GM12864 (cell line): ENCODE measurements at regions not wholly inside any gene's neighbourhood (a gene's known extent, or its start where the extent isn't known, plus 50 kb on each side); places are given as distances from the start of the nearest gene placed in this dataset.

Experiments
- DNase-seq: peaks from one replicate; pipeline ENCODE4 v3.0.0-alpha.2; 2011; ENCODE audit warnings: low read depth
- H3K4me3 ChIP-seq: 2 replicates; pipeline ENCODE4 v1.5.1; 2011; ENCODE audit warnings: mild to moderate bottlenecking, low read depth, low read length, control low read depth
- TF ChIP-seq, protein P1 (sequence below): IDR thresholded peaks from 2 replicates; pipeline ENCODE4 v1.5.1; 2011; ENCODE audit warnings: low read depth, mild to moderate bottlenecking, moderate library complexity, low read length, control low read depth, inconsistent platforms; ENCODE audit errors: missing control alignments

DNA sequence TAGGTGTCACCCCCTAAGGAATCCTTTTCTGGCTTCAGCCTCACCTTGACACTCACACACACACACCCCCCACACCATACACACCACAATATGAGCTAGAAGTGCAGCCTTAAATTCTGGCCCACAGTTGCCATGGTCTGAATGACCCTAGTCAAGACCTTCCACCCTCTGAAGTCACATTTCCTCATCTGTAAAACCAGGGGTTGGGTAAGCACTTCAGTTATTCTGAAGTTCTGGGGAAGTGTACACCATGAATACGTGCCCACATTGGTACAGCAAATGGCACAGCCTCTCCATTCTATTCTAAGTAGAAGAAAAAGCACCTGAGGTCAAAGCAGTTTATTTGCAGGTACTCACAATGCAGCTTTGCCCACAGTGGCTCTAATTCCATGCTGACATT lies 372.8 kb upstream of the KLF4 start:
- TF ChIP-seq, protein P1, sequence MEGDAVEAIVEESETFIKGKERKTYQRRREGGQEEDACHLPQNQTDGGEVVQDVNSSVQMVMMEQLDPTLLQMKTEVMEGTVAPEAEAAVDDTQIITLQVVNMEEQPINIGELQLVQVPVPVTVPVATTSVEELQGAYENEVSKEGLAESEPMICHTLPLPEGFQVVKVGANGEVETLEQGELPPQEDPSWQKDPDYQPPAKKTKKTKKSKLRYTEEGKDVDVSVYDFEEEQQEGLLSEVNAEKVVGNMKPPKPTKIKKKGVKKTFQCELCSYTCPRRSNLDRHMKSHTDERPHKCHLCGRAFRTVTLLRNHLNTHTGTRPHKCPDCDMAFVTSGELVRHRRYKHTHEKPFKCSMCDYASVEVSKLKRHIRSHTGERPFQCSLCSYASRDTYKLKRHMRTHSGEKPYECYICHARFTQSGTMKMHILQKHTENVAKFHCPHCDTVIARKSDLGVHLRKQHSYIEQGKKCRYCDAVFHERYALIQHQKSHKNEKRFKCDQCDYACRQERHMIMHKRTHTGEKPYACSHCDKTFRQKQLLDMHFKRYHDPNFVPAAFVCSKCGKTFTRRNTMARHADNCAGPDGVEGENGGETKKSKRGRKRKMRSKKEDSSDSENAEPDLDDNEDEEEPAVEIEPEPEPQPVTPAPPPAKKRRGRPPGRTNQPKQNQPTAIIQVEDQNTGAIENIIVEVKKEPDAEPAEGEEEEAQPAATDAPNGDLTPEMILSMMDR, result no peak
- no peak overlapping the region for H3K4me3 ChIP-seq
- DNase-seq, result no peak

DNA sequence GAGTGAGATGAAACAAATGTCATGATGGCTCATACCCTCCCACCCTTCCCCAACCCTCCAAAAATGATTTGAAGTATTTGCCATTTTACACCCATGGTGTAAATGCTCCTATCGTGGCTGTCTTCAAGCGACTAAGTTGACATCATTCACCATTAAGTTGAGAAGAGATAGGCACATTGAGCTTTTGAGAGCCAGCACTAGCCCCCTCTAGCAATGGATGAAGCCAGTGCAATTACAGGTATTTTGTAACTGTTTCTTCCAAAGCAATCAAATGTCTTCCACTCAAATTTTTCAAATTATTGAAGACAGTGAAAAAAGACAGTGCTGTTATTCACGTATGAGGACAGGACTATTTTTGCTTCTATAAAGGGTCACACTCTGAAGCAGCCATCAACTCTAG lies 371.5 kb upstream of the KLF4 start:
- DNase-seq, result no peak
- H3K4me3 ChIP-seq, result no peak overlapping the region
- TF ChIP-seq, protein P1, result no peak

DNA sequence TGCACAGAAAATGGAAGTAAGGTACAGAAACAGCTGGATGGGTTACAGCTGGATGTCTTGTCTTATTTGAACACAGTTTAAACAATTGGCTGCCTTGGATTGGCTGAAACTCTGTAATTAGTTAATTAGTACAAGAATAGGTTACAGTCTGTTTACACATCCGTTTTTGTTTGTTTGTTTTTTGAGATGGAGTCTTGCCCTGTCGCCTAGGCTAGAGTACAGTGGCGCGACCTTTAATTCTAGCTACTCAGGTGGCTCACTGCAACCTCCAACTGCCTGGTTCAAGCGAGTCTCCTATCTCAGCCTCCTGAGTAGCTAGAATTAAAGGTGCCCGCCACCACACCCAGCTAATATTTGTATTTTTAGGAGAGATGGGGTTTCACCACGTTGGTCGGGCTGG lies 368.7 kb upstream of the KLF4 start:
- H3K4me3 ChIP-seq, result no peak overlapping the region
- DNase-seq, result no peak
- TF ChIP-seq, protein P1, result no peak

DNA sequence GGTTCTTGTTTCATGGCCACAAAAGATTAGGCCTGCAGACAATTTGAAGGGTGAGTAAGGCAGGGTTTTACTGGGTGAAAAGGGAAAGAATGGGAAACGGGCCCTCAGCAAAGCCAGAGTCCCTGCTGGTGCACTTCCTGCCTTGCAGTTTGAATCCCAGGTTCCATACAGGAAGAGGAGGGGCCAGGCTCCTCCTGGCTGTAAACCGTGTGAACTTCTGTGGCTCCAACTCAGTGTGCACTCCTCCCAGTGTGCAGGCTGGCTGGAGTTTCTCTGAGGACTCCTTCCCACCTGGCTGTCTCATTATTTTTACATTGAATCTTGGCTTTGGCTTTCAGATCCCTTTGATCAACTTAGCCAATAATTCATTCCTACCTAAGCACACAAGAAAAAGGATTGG lies 367.1 kb upstream of the KLF4 start:
- no peak overlapping the region for H3K4me3 ChIP-seq
- DNase-seq, result no peak
- TF ChIP-seq, protein P1, result no peak

DNA sequence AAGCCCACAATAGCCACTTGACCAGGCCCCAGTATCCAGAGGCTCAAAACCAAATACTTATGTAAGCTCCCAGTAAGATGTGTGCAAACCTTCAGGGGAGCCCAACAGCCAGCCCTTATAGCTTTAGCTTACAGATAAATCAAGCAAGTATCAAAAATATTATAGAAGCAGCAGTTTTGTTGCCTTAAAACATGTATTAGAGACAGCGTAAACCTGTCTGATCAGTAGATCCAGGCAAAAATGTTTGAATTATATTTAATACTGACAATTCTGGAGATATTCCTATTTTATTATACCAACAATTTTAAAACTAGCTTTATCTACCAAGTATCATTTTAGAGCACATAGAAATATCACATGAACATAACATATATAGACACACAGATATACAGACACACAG lies 365.6 kb upstream of the KLF4 start:
- TF ChIP-seq, protein P1, result no peak
- no peak overlapping the region for H3K4me3 ChIP-seq
- DNase-seq, result no peak

DNA sequence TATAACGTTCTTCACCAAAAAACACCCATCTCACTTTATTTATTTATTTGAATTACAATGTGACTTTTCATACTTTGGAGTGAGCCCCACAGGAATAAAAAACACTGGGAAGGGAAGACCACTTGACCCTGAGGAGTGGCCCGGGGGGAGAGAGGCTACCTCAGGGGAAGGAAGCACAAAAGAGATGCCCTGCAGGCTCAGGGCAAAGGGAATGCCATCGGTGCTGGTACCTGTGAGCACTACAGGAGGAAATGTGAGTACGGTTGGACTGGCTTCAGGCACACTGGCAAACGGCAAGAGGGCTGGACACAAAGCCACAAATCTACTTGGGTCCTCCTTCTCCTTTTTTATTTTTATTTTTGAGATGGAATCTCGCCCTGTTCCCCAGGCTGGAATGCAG lies 363.9 kb upstream of the KLF4 start:
- no peak overlapping the region for H3K4me3 ChIP-seq
- TF ChIP-seq, protein P1, result no peak
- no peak for DNase-seq

DNA sequence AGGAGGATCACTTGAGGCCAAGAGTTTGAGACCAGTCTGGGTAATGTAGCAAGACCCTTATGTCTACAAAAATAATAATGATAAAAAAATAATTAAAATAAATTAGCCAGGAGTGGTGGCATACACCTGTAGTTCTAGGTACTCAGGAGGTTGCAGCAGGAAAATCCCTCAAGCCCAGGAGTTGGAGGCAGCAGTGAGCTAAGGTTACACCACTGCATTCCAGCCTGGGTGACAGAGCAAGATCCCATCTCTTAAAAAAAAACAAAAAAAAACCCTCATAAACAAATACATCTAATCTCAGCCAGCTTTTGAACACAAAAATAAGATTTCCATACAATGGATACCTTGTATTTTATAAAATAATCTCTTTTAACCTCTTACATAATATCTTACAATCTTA lies 363.3 kb upstream of the KLF4 start:
- TF ChIP-seq, protein P1, result no peak

More for the DNA sequence above, 363.3 kb upstream of the KLF4 start:
- DNase-seq, result no peak
- H3K4me3 ChIP-seq, result no peak overlapping the region
